ENCODE measurements at regions not wholly inside any gene's neighbourhood (a gene's known extent, or its start where the extent isn't known, plus 50 kb on each side); places are given as distances from the start of the nearest gene placed in this dataset.

DNA sequence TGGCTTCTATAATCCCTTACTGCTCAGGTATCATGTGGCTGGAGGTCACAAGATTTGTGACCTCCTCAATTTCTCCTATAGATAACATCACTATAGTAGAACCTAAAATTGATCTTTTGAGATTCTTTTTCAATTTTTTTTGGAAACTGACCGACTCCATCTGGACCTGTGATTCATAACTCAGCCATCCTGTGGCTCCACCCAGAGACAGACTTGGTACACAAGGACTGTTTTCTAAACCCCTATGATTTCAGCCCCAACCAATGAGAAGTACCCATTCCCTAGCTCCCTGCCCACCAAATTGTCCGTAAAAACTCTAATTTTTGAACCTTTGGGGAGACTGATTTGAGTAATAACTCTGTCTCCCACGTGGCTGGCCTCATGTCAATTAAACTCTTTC lies 148.9 kb downstream of the SYT10 start:
- TF ChIP-seq, protein P1, sequence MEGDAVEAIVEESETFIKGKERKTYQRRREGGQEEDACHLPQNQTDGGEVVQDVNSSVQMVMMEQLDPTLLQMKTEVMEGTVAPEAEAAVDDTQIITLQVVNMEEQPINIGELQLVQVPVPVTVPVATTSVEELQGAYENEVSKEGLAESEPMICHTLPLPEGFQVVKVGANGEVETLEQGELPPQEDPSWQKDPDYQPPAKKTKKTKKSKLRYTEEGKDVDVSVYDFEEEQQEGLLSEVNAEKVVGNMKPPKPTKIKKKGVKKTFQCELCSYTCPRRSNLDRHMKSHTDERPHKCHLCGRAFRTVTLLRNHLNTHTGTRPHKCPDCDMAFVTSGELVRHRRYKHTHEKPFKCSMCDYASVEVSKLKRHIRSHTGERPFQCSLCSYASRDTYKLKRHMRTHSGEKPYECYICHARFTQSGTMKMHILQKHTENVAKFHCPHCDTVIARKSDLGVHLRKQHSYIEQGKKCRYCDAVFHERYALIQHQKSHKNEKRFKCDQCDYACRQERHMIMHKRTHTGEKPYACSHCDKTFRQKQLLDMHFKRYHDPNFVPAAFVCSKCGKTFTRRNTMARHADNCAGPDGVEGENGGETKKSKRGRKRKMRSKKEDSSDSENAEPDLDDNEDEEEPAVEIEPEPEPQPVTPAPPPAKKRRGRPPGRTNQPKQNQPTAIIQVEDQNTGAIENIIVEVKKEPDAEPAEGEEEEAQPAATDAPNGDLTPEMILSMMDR (IDR thresholded peaks at IDR 0.05 in 8 of 11, conservative IDR thresholded peaks at IDR 0.05 in 3 of 11), result no peak
- no peak for TF ChIP-seq POLR2A (IDR thresholded peaks at IDR 0.05)
- TF ChIP-seq POLR2AphosphoS5 (IDR thresholded peaks at IDR 0.05), result no peak

Data from spleen (tissue), 7 donors.